ENCODE measurements at regions not wholly inside any gene's neighbourhood (a gene's known extent, or its start where the extent isn't known, plus 50 kb on each side); places are given as distances from the start of the nearest gene placed in this dataset.

- Histone ChIP-seq H3K9ac (peak overlapping the region; percentile 67), H4K20me1 (ENCODE audit: insufficient read depth) (no peaks in the 10 kb centered on the region), H3K4me2 (peak overlapping the region; percentile 61), H3K9me2 (no peaks in the 10 kb centered on the region), H3K27me3 (ENCODE audit: insufficient read depth) (no peaks in the 10 kb centered on the region), H3K4me3 (ENCODE audit: low read depth in 2 of 2, low read length in 1 of 2) (no peak overlapping the region), H3K27ac (ENCODE audit: low read depth in 2 of 2, low read length in 1 of 2) (peak overlapping the region in 1 of 2 experiments; percentile 93; a peak in 3 of 4 replicates), H3K36me3 (replicated peaks in 1 of 2; ENCODE audit: control insufficient read depth in 1 of 2, insufficient read depth in 2 of 2, low read length in 1 of 2) (no peaks in the 10 kb centered on the region), H3K9me3 (no peaks in the 10 kb centered on the region), H3K4me1 (ENCODE audit: control insufficient read depth in 1 of 2, insufficient read depth in 2 of 2, low read depth in 1 of 2, low read length in 1 of 2) (peaks cover 0 to 25% of the 10 kb centered on the region in 2 experiments; a peak in 3 of 4 replicates), H3F3A (replicated peaks; ENCODE audit: insufficient read depth) (peaks cover 18% of the 10 kb centered on the region), H3K79me2 (ENCODE audit: insufficient read depth) (no peaks in the 10 kb centered on the region), H2AFZ (ENCODE audit: low read depth) (peak overlapping the region; percentile 69; the same call in 1 of the 2 replicates)
- ChIA-PET CTCF (interaction anchor here (0.9 to 1.1 kb wide), 2 partner anchors 29 kb away, joined by 3 read pairs; no protein-coding TSS in a partner anchor), POLR2A (no interaction called here)
- no peak for DNase-seq
- WGBS (ENCODE audit: low lambda C conversion rate) = 19% methylated on average over 5 of the region's 7 CpGs
- no peak for TF ChIP-seq USF1 (IDR thresholded peaks at IDR 0.05; ENCODE audit: borderline replicate concordance, low read depth)
- peak; percentile 88 for TF ChIP-seq TCF12 (IDR thresholded peaks at IDR 0.05)
- peak; percentile 58 for TF ChIP-seq FOSL2 (IDR thresholded peaks at IDR 0.05; ENCODE audit: borderline replicate concordance, low read depth)
- no peak for TF ChIP-seq EZH2phosphoT487 (IDR thresholded peaks at IDR 0.05; ENCODE audit: borderline replicate concordance, low read depth)
- peak; percentile 98 for TF ChIP-seq RXRA (IDR thresholded peaks at IDR 0.05; ENCODE audit: borderline replicate concordance, low read depth)
- TF ChIP-seq TEAD4 (IDR thresholded peaks at IDR 0.05; ENCODE audit: borderline replicate concordance, insufficient read depth) = peak; percentile 75
- no peak for TF ChIP-seq MAX (IDR thresholded peaks at IDR 0.05; ENCODE audit: low read depth)
- TF ChIP-seq JUND (IDR thresholded peaks at IDR 0.05) = peak; percentile 84
- 0 out of 2 replicates have a peak, but pooled peaks have one; percentile 29 for TF ChIP-seq ZBTB33 (IDR thresholded peaks at IDR 0.05; ENCODE audit: borderline replicate concordance, low read depth)
- no peak for TF ChIP-seq CTCF (IDR thresholded peaks at IDR 0.05)
- TF ChIP-seq FOXJ3 (CRISPR knock-in tag; IDR thresholded peaks at IDR 0.05) = no peak
- no peak for TF ChIP-seq SIN3A (IDR thresholded peaks at IDR 0.05; ENCODE audit: borderline replicate concordance, low read depth, low read length)
- TF ChIP-seq MXI1 (IDR thresholded peaks at IDR 0.05; ENCODE audit: low read depth, low read length) = no peak
- no peak for TF ChIP-seq YY1 (IDR thresholded peaks at IDR 0.05; ENCODE audit: low read depth)
- no peak for TF ChIP-seq GABPA (IDR thresholded peaks at IDR 0.05; ENCODE audit: low read depth)
- TF ChIP-seq EP300 (IDR thresholded peaks at IDR 0.05; ENCODE audit: borderline replicate concordance in 1 of 2, low read depth in 1 of 2, low read length in 1 of 2) = peak in 1 of 2 experiments; percentile 88; a peak in 2 of 4 replicates
- TF ChIP-seq ELF1 (IDR thresholded peaks at IDR 0.05) = no peak
- peak; percentile 82 for TF ChIP-seq NFIC (IDR thresholded peaks at IDR 0.05; ENCODE audit: borderline replicate concordance)
- TF ChIP-seq USF2 (IDR thresholded peaks at IDR 0.05; ENCODE audit: borderline replicate concordance, low read depth, low read length) = no peak
- TF ChIP-seq REST (IDR thresholded peaks at IDR 0.05; ENCODE audit: low read depth, low read length) = no peak
- no peak for TF ChIP-seq IRF3 (IDR thresholded peaks at IDR 0.05; ENCODE audit: low read depth, low read length)
- no peak for TF ChIP-seq RFX5 (IDR thresholded peaks at IDR 0.05; ENCODE audit: low read length)
- peak; percentile 92 for TF ChIP-seq MEF2A (IDR thresholded peaks at IDR 0.05; ENCODE audit: borderline replicate concordance, low read depth)
- no peak for TF ChIP-seq RAD21 (IDR thresholded peaks at IDR 0.05; ENCODE audit: low read length)
Measured at GRCh38 chr2:71831193-71831577, 316.5 kb downstream of the CYP26B1 start.

All from SK-N-SH (cell line).